ENCODE measurements at regions not wholly inside any gene's neighbourhood (a gene's known extent, or its start where the extent isn't known, plus 50 kb on each side); places are given as distances from the start of the nearest gene placed in this dataset.

DNA sequence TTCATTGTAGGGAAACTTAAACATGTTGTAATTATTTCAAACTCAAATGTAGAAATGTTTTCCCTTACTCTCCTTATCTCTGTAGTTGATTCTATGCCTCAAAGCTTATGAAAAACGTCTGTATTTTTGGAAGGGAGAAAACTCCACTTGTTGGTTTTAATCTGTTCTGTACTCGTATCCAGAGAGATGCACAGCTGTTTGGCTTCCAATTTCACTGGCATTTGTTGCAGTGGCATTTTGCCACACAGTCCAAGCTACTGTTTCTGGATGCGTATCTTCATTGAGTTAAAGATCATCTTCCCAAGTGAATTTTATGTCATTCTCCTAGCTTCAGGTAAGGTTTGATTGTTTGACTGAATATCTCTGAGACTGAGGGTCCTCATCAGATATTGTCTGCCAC, 481.4 kb downstream of the TRHDE start:
- TF ChIP-seq EZH2 (IDR thresholded peaks at IDR 0.05; ENCODE audit: low read depth, low read length, severe bottlenecking) = no peak
- TF ChIP-seq POLR2AphosphoS5 (IDR thresholded peaks at IDR 0.05; ENCODE audit: low read depth, low read length) = no peak
- no peak for TF ChIP-seq SP2 (IDR thresholded peaks at IDR 0.05; ENCODE audit: low read length)
- TF ChIP-seq GABPA (IDR thresholded peaks at IDR 0.05; ENCODE audit: borderline replicate concordance, insufficient read depth, low read length) = no peak
- no peak for TF ChIP-seq CTCF (IDR thresholded peaks at IDR 0.05; ENCODE audit: control extremely low read depth in 1 of 3, insufficient read depth in 1 of 3, low read depth in 1 of 3, low read length in 3 of 3)
- TF ChIP-seq POLR2A (IDR thresholded peaks at IDR 0.05; ENCODE audit: control extremely low read depth in 1 of 2, low read depth in 2 of 2, low read length in 2 of 2) = no peak

Measured in H1 (cell line).